ENCODE measurements at regions not wholly inside any gene's neighbourhood (a gene's known extent, or its start where the extent isn't known, plus 50 kb on each side); places are given as distances from the start of the nearest gene placed in this dataset.

DNA sequence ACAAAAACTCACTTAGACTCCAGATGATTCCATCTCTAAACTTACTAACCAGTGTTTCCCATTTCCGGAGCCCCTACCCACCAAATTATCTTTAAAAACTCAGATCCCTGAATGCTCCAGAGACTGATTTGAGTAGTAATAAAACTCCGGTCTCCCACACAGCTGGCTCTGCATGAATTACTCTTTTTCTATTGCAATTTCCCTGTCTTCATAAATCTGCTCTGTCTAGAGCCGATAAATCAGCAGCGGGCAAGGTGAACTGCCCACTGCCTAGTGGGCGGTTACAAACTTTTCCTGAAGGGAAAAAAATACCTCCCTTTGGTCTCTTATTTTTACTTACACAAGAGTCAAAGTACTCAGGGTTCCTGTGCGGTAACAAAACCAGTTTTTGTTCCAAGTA lies 624.4 kb upstream of the RORB start:
- DNase-seq, result no peak
- H3K4me3 ChIP-seq (ENCODE audit: low read depth, low read length), result no peak overlapping the region
- no peaks in the 10 kb centered on the region for H3K36me3 ChIP-seq (replicated peaks)
- no peak for TF ChIP-seq CTCF (IDR thresholded peaks at IDR 0.05; ENCODE audit: low read depth, low read length, missing control alignments)
- H3K27ac ChIP-seq, result no peak overlapping the region
- no peaks in the 10 kb centered on the region for H3K27me3 ChIP-seq (replicated peaks)
- in situ Hi-C loops (cut with HindIII; ENCODE audit: low pct_ligation_motif_present, low sequenced_read_pairs), result no loop called here

DNA sequence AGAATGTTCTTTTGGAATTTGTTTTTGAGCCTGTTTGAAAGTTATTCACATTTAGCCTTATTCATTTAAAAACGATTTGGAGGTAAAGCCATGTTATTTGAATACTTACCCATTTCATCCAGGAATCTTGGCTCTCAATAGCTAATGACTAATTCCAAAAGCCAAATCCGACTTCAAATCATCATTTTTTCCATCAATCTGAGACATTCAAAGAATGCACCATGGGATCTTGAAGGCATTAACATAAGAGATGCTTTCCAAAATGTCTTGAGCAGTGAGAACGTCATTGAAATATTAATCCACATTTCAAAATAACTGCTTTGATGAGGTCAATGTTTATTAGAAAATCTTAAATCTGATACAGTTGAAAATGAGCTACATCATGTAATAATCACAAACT lies 617.0 kb upstream of the RORB start:
- DNase-seq, result no peak
- in situ Hi-C loops (cut with HindIII; ENCODE audit: low pct_ligation_motif_present, low sequenced_read_pairs), result no loop called here
- TF ChIP-seq CTCF (IDR thresholded peaks at IDR 0.05; ENCODE audit: low read depth, low read length, missing control alignments), result no peak

GRCh38 chr9:73889023-73889422 lies 608.1 kb upstream of the RORB start:
- Histone ChIP-seq H3K4me3 (ENCODE audit: low read depth, low read length) (no peak overlapping the region), H3K36me3 (replicated peaks) (no peaks in the 10 kb centered on the region), H3K27ac (no peak overlapping the region), H3K27me3 (replicated peaks) (no peaks in the 10 kb centered on the region)
- TF ChIP-seq CTCF (IDR thresholded peaks at IDR 0.05; ENCODE audit: low read depth, low read length, missing control alignments), result no peak
- DNase-seq, result no peak
- in situ Hi-C loops (cut with HindIII; ENCODE audit: low pct_ligation_motif_present, low sequenced_read_pairs), result no loop called here

More for the DNA sequence above, 617.0 kb upstream of the RORB start:
- no peak overlapping the region for H3K4me3 ChIP-seq (ENCODE audit: low read depth, low read length)
- no peaks in the 10 kb centered on the region for H3K36me3 ChIP-seq (replicated peaks)
- H3K27me3 ChIP-seq (replicated peaks), result no peaks in the 10 kb centered on the region
- H3K27ac ChIP-seq, result no peak overlapping the region

DNA sequence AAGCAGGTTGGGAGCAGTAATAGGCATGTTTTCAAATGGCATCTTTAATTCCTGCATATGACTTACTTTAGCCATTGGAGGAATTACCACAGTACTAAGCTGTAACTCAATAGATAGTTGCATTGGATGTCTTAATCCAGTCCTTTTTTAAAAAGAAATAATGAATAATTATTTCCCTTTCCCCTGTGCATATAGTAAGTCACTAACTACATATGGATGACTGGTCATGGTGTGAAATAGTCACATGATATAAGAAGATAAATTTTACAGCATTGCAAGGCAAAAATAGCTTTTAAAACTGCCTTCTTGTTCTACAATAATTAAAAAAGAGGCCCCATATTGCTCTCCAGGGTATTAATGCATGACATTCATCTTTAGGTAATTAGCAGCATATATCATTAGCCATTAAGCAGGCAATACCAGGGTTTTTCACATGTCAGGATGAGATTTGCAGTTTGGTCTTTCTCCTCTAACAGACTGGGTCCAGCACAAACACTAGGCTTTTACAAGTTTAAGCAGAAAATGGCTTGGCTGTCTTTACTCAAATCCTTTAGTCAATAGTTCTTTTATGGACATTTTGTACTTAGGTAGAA lies 606.4 kb upstream of the RORB start:
- Histone ChIP-seq H3K27ac (no peak overlapping the region), H3K27me3 (replicated peaks) (no peaks in the 10 kb centered on the region), H3K4me3 (ENCODE audit: low read depth, low read length) (no peak overlapping the region), H3K36me3 (replicated peaks) (no peaks in the 10 kb centered on the region)
- in situ Hi-C loops (cut with HindIII; ENCODE audit: low pct_ligation_motif_present, low sequenced_read_pairs), result no loop called here
- DNase-seq, result no peak
- TF ChIP-seq CTCF (IDR thresholded peaks at IDR 0.05; ENCODE audit: low read depth, low read length, missing control alignments), result no peak

DNA sequence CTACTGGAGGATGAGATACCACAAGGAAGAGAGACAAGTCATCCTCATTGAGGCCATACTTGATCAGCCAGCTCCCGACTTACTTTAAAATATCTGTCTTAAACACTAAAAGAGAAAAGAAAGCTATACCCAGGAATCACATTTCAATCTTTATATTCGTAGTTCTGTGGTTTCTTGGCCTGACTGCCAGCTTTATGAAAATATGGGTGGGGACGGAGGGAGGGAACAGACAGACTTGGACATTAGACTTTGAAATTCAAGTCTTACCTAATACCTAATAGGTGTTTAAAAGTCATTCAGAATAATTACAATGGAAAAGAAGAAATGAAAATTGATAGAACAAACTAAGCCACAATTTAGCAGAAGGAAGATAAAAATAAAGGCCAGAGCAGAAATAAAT lies 604.8 kb upstream of the RORB start:
- TF ChIP-seq CTCF (IDR thresholded peaks at IDR 0.05; ENCODE audit: low read depth, low read length, missing control alignments), result no peak
- H3K36me3 ChIP-seq (replicated peaks), result no peaks in the 10 kb centered on the region
- DNase-seq, result no peak
- no peak overlapping the region for H3K4me3 ChIP-seq (ENCODE audit: low read depth, low read length)
- in situ Hi-C loops (cut with HindIII; ENCODE audit: low pct_ligation_motif_present, low sequenced_read_pairs), result no loop called here
- H3K27me3 ChIP-seq (replicated peaks), result no peaks in the 10 kb centered on the region
- H3K27ac ChIP-seq, result no peak overlapping the region

DNA sequence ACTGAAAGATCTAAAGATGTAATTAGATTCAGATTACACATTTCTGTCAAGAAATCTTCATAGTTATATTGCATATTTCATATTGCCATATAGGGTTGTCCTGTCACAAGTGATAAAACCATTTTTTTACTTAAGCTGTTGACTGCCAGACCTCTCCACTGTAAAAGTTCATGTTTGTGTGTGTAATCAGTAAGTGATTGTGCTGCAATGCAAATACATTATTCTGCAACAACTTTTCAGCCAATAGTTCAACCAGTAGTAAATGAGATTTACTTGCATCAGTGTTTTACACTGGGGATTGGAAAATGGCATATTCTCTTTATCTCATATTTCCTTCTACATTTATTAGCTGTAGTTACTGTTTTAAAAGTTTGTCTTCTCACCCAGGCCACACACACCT lies 603.9 kb upstream of the RORB start:
- TF ChIP-seq CTCF (IDR thresholded peaks at IDR 0.05; ENCODE audit: low read depth, low read length, missing control alignments), result no peak
- in situ Hi-C loops (cut with HindIII; ENCODE audit: low pct_ligation_motif_present, low sequenced_read_pairs), result no loop called here
- H3K36me3 ChIP-seq (replicated peaks), result no peaks in the 10 kb centered on the region

More for the DNA sequence above, 603.9 kb upstream of the RORB start:
- Histone ChIP-seq H3K4me3 (ENCODE audit: low read depth, low read length) (no peak overlapping the region), H3K27ac (no peak overlapping the region), H3K27me3 (replicated peaks) (no peaks in the 10 kb centered on the region)
- DNase-seq, result no peak

All from brain microvascular endothelial cell (primary cell).